ENCODE measurements at regions not wholly inside any gene's neighbourhood (a gene's known extent, or its start where the extent isn't known, plus 50 kb on each side); places are given as distances from the start of the nearest gene placed in this dataset.

- H3K4me3 ChIP-seq: no peak overlapping the region
- no peaks in the 10 kb centered on the region for H3K36me3 ChIP-seq
- H3K9me3 ChIP-seq: no peaks in the 10 kb centered on the region
- WGBS, 2 donors: 92 to 95% methylated on average over 1 of the region's 1 CpG
- TF ChIP-seq, protein P1, sequence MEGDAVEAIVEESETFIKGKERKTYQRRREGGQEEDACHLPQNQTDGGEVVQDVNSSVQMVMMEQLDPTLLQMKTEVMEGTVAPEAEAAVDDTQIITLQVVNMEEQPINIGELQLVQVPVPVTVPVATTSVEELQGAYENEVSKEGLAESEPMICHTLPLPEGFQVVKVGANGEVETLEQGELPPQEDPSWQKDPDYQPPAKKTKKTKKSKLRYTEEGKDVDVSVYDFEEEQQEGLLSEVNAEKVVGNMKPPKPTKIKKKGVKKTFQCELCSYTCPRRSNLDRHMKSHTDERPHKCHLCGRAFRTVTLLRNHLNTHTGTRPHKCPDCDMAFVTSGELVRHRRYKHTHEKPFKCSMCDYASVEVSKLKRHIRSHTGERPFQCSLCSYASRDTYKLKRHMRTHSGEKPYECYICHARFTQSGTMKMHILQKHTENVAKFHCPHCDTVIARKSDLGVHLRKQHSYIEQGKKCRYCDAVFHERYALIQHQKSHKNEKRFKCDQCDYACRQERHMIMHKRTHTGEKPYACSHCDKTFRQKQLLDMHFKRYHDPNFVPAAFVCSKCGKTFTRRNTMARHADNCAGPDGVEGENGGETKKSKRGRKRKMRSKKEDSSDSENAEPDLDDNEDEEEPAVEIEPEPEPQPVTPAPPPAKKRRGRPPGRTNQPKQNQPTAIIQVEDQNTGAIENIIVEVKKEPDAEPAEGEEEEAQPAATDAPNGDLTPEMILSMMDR (IDR thresholded peaks at IDR 0.05): no peak
- TF ChIP-seq EP300 (IDR thresholded peaks at IDR 0.05): no peak
- no peak for TF ChIP-seq POLR2A (IDR thresholded peaks at IDR 0.05)
- H3K27me3 ChIP-seq: no peaks in the 10 kb centered on the region
- H3K4me1 ChIP-seq: peaks cover 0 to 14% (median 2%) of the 10 kb centered on the region in 4 donors
- DNase-seq (ENCODE audit: low spot score in 2 of 2): no peak
- no peak overlapping the region for H3K27ac ChIP-seq
These were observed 75.0 kb upstream of the SLC1A3 start for GRCh38 chr5:36531401-36531800.

GRCh38 chr5:36535378-36535777, 71.0 kb upstream of the SLC1A3 start:
- no peaks in the 10 kb centered on the region for H3K36me3 ChIP-seq
- no peak overlapping the region for H3K4me3 ChIP-seq
- H3K4me1 ChIP-seq: peaks cover 0 to 10% (median 2%) of the 10 kb centered on the region in 4 donors
- TF ChIP-seq POLR2A (IDR thresholded peaks at IDR 0.05) (no peak), EP300 (IDR thresholded peaks at IDR 0.05) (no peak)
- TF ChIP-seq, protein P1 (IDR thresholded peaks at IDR 0.05): no peak
- H3K9me3 ChIP-seq: no peaks in the 10 kb centered on the region
- H3K27ac ChIP-seq: no peak overlapping the region
- no peaks in the 10 kb centered on the region for H3K27me3 ChIP-seq
- 82 to 90% methylated on average over 5 of the region's 5 CpGs for WGBS, 2 donors
- no peak for DNase-seq (ENCODE audit: low spot score in 2 of 2)

GRCh38 chr5:36535859-36536615, 70.4 kb upstream of the SLC1A3 start:
- H3K4me3 ChIP-seq: no peak overlapping the region
- TF ChIP-seq POLR2A (IDR thresholded peaks at IDR 0.05) (no peak), EP300 (IDR thresholded peaks at IDR 0.05) (no peak)
- TF ChIP-seq, protein P1 (IDR thresholded peaks at IDR 0.05): no peak
- H3K9me3 ChIP-seq: no peaks in the 10 kb centered on the region
- DNase-seq (ENCODE audit: low spot score in 2 of 2): no peak
- H3K4me1 ChIP-seq: peaks cover 0 to 8% (median 0%) of the 10 kb centered on the region in 4 donors
- H3K27ac ChIP-seq: no peak overlapping the region
- 47 to 58% methylated on average over 4 of the region's 4 CpGs for WGBS, 2 donors
- H3K27me3 ChIP-seq: no peaks in the 10 kb centered on the region
- no peaks in the 10 kb centered on the region for H3K36me3 ChIP-seq

GRCh38 chr5:36536616-36537005, 69.8 kb upstream of the SLC1A3 start:
- Histone ChIP-seq H3K9me3 (no peaks in the 10 kb centered on the region), H3K27ac (no peak overlapping the region), H3K27me3 (no peaks in the 10 kb centered on the region), H3K4me3 (no peak overlapping the region), H3K4me1 (peaks cover 0 to 8% (median 0%) of the 10 kb centered on the region in 4 donors), H3K36me3 (no peaks in the 10 kb centered on the region)
- no peak for DNase-seq (ENCODE audit: low spot score in 2 of 2)
- TF ChIP-seq, protein P1 (IDR thresholded peaks at IDR 0.05): no peak
- TF ChIP-seq POLR2A (IDR thresholded peaks at IDR 0.05) (no peak), EP300 (IDR thresholded peaks at IDR 0.05) (no peak)

DNA sequence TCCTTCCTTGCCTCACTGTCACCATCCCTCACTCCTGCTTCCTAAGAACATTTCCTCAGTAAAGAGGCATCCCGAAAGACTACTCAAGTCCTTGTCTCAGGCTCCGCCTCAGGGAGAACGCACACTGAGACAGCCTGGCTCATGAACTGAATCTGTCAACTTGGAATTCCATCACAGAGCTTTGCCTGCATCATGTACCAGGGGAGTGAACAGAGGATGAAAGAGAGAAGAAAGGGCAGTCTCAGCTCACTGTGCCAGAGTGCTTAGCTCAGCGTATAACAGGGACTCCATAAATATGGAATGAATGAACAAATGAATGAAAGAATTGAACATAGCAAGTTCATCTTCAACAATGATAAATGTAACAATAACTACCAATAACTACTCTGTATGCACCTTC, 68.7 kb upstream of the SLC1A3 start:
- Histone ChIP-seq H3K9me3 (no peaks in the 10 kb centered on the region), H3K27me3 (no peaks in the 10 kb centered on the region), H3K27ac (no peak overlapping the region), H3K4me1 (peaks cover 0 to 8% (median 0%) of the 10 kb centered on the region in 4 donors), H3K4me3 (no peak overlapping the region), H3K36me3 (no peaks in the 10 kb centered on the region)
- WGBS, 2 donors: 73 to 78% methylated on average over 4 of the region's 4 CpGs
- no peak for TF ChIP-seq EP300 (IDR thresholded peaks at IDR 0.05)
- TF ChIP-seq POLR2A (IDR thresholded peaks at IDR 0.05): no peak
- TF ChIP-seq, protein P1 (IDR thresholded peaks at IDR 0.05): no peak
- DNase-seq (ENCODE audit: low spot score in 2 of 2): no peak

Measured in tibial nerve (tissue), 4 donors.